Hepatocyte (in vitro differentiated cells): ENCODE measurements at regions not wholly inside any gene's neighbourhood (a gene's known extent, or its start where the extent isn't known, plus 50 kb on each side); places are given as distances from the start of the nearest gene placed in this dataset.

Experiments used
- DNase-seq: peaks from one replicate; pipeline ENCODE4 v3.0.0-alpha.2; 2016; ENCODE audit warnings: low spot score
- H2AFZ ChIP-seq: fragments of 200-600 bp; sonication (generic); 2 replicates; pipeline ENCODE4 v1.6.0; 2016; ENCODE audit warnings: antibody characterized with exemption, mild to moderate bottlenecking
- H3K27ac ChIP-seq: fragments of 200-600 bp; sonication (generic); 2 replicates; pipeline ENCODE4 v1.5.1; 2016; ENCODE audit warnings: mild to moderate bottlenecking
- H3K27me3 ChIP-seq: fragments of 200-600 bp; sonication (generic); 2 replicates; pipeline ENCODE4 v1.6.1; 2016
- H3K36me3 ChIP-seq: fragments of 200-600 bp; sonication (generic); replicated peaks from 2 replicates; pipeline ENCODE4 v1.5.1; 2016; ENCODE audit warnings: low read depth; ENCODE audit not compliant: insufficient read depth
- H3K4me1 ChIP-seq: fragments of 200-600 bp; sonication (generic); 2 replicates; pipeline ENCODE4 v1.5.1; 2016; ENCODE audit warnings: mild to moderate bottlenecking, moderate library complexity; ENCODE audit not compliant: insufficient read depth
- H3K4me2 ChIP-seq: fragments of 200-600 bp; sonication (generic); 2 replicates; pipeline ENCODE4 v1.6.0; 2016
- H3K4me3 ChIP-seq: fragments of 200-600 bp; sonication (generic); 2 replicates; pipeline ENCODE4 v1.5.1; 2016; ENCODE audit warnings: mild to moderate bottlenecking
- H3K79me2 ChIP-seq: fragments of 200-600 bp; sonication (generic); 2 replicates; pipeline ENCODE4 v1.6.0; 2017; ENCODE audit warnings: mild to moderate bottlenecking
- H3K9me2 ChIP-seq: fragments of 200-600 bp; sonication (generic); replicated peaks from 2 replicates; pipeline ENCODE4 v1.6.0; 2017; ENCODE audit warnings: mild to moderate bottlenecking; ENCODE audit not compliant: insufficient read depth
- H3K9me3 ChIP-seq: fragments of 200-600 bp; sonication (generic); 2 replicates; pipeline ENCODE4 v1.5.1; 2016; ENCODE audit warnings: low read depth, mild to moderate bottlenecking
- H4K20me1 ChIP-seq: fragments of 200-600 bp; sonication (generic); 2 replicates; pipeline ENCODE4 v1.6.0; 2016; ENCODE audit warnings: mild to moderate bottlenecking; ENCODE audit not compliant: insufficient read depth, poor library complexity, severe bottlenecking
- CTCF ChIP-seq: fragments of 200-600 bp; sonication (generic); IDR thresholded peaks from 2 replicates; pipeline ENCODE4 v1.5.1; 2016; ENCODE audit warnings: antibody characterized with exemption, mild to moderate bottlenecking; ENCODE audit not compliant: poor library complexity
- EZH2 ChIP-seq: fragments of 200-600 bp; sonication (generic); IDR thresholded peaks from 2 replicates; pipeline ENCODE4 v1.6.1; 2016; ENCODE audit warnings: antibody characterized with exemption, mild to moderate bottlenecking, borderline replicate concordance
- EZH2phosphoT487 ChIP-seq: fragments of 200-600 bp; sonication (generic); IDR thresholded peaks from one replicate; pipeline ENCODE4 v1.6.1; 2018; ENCODE audit warnings: antibody characterized with exemption, mild to moderate bottlenecking, low read depth, moderate library complexity; ENCODE audit not compliant: unreplicated experiment, severe bottlenecking
- WGBS: methylation state at CpG from one replicate; pipeline ENCODE4 v1.1.6; 2016; ENCODE audit warnings: low lambda C conversion rate; ENCODE audit errors: missing lambda C conversion rate; 5-methylcytosine and 5-hydroxymethylcytosine counted together

GRCh38 chr6:150303256-150303655 is 65.6 kb upstream of the IYD start:
- Histone ChIP-seq H4K20me1 (no peaks in the 10 kb centered on the region), H3K9me3 (no peaks in the 10 kb centered on the region), H3K36me3 (no peaks in the 10 kb centered on the region), H3K4me2 (no peak overlapping the region), H3K79me2 (no peaks in the 10 kb centered on the region), H3K4me3 (no peak overlapping the region), H3K27me3 (no peaks in the 10 kb centered on the region), H3K4me1 (peaks cover 7% of the 10 kb centered on the region), H3K9me2 (no peaks in the 10 kb centered on the region), H2AFZ (no peak overlapping the region), H3K27ac (no peak overlapping the region)
- TF ChIP-seq EZH2 (no peak), CTCF (no peak), EZH2phosphoT487 (no peak)
- no peak for DNase-seq
- WGBS = 88% methylated on average over 2 of the region's 2 CpGs

DNA sequence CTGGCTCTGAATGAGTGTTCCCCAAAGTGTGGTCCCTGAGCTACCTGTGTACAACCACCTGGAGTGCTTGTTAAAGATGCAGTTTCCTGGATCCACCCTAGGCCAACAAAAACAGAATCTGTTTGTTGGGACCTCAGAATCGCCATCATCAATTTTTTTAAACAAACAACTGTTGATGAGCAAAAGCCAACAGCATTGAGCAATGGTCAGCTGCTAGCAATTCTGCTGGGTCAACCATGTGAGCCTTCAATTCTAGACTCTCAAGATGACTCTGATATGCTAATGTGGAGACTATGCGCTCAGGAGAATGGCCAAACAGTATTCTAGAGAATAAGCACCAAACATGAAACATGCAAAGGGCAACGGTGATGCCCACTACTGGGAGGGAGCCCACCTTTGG is 64.4 kb upstream of the IYD start:
- Histone ChIP-seq H3K4me1 (peaks cover 7% of the 10 kb centered on the region), H3K27me3 (no peaks in the 10 kb centered on the region), H3K27ac (no peak overlapping the region), H2AFZ (no peak overlapping the region), H3K4me3 (no peak overlapping the region), H4K20me1 (no peaks in the 10 kb centered on the region), H3K9me2 (no peaks in the 10 kb centered on the region), H3K9me3 (no peaks in the 10 kb centered on the region), H3K4me2 (no peak overlapping the region), H3K79me2 (no peaks in the 10 kb centered on the region), H3K36me3 (no peaks in the 10 kb centered on the region)
- TF ChIP-seq EZH2 = no peak
- TF ChIP-seq EZH2phosphoT487 = no peak
- no peak for TF ChIP-seq CTCF
- no peak for DNase-seq
- 97% methylated on average over 3 of the region's 3 CpGs for WGBS

- H3K9me3 ChIP-seq = no peaks in the 10 kb centered on the region
- no peaks in the 10 kb centered on the region for H4K20me1 ChIP-seq
- no peak for DNase-seq
- H3K4me2 ChIP-seq = no peak overlapping the region
- TF ChIP-seq EZH2phosphoT487 (no peak), CTCF (no peak), EZH2 (no peak)
- no peaks in the 10 kb centered on the region for H3K36me3 ChIP-seq
- peaks cover 7% of the 10 kb centered on the region for H3K4me1 ChIP-seq
- H3K9me2 ChIP-seq = no peaks in the 10 kb centered on the region
- no peak overlapping the region for H3K4me3 ChIP-seq
- H3K27me3 ChIP-seq = no peaks in the 10 kb centered on the region
- no peak overlapping the region for H3K27ac ChIP-seq
- H3K79me2 ChIP-seq = no peaks in the 10 kb centered on the region
- no peak overlapping the region for H2AFZ ChIP-seq
Measured at GRCh38 chr6:150306290-150306689, 62.5 kb upstream of the IYD start.

DNA sequence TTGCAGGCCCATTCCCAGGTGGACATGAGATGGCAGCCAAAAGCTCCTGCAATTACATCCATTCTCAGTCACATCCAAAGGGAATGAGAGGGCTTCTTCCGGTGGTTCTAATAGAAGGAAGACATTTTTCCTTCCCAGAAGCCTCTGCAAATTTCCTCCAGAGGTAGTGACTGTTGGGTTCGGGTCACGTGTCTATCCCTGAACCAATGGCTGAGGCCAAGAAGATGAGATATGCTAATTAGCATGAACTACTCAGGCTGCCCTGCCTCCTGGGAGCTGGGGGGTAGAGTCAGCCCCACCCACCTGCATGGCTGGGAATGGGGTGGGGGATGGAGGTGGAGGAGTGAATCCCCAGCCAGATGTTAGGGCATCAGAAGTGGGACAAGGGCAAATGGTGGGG is 61.3 kb upstream of the IYD start:
- TF ChIP-seq EZH2phosphoT487 (no peak), CTCF (no peak), EZH2 (no peak)
- Histone ChIP-seq H3K9me3 (no peaks in the 10 kb centered on the region), H3K4me2 (no peak overlapping the region), H3K4me3 (no peak overlapping the region), H3K79me2 (no peaks in the 10 kb centered on the region), H3K27ac (no peak overlapping the region), H2AFZ (no peak overlapping the region), H3K9me2 (no peaks in the 10 kb centered on the region), H3K4me1 (peaks cover 4% of the 10 kb centered on the region), H4K20me1 (no peaks in the 10 kb centered on the region), H3K36me3 (no peaks in the 10 kb centered on the region), H3K27me3 (no peaks in the 10 kb centered on the region)
- DNase-seq = no peak
- WGBS = 91% methylated on average over 3 of the region's 3 CpGs
